Fibroblast of the aortic adventitia (primary cell): ENCODE measurements at regions not wholly inside any gene's neighbourhood (a gene's known extent, or its start where the extent isn't known, plus 50 kb on each side); places are given as distances from the start of the nearest gene placed in this dataset.
A peak's percentile ranks its signal among the peaks of the same experiment; 100 is the strongest.

ENCODE experiments used
- DNase-seq: peaks from one replicate; pipeline ENCODE4 v3.0.0-alpha.2; 2010; ENCODE audit warnings: low read depth
- H3K4me3 ChIP-seq: 2 replicates; pipeline ENCODE4 v1.5.1; 2011; ENCODE audit warnings: low read depth, mild to moderate bottlenecking, control low read depth, low read length, moderate library complexity
- TF ChIP-seq, protein P1 (sequence below): IDR thresholded peaks from 2 replicates; pipeline ENCODE4 v1.5.1; 2011; ENCODE audit warnings: mild to moderate bottlenecking, low read length, control low read depth, inconsistent platforms; ENCODE audit not compliant: insufficient read depth

DNA sequence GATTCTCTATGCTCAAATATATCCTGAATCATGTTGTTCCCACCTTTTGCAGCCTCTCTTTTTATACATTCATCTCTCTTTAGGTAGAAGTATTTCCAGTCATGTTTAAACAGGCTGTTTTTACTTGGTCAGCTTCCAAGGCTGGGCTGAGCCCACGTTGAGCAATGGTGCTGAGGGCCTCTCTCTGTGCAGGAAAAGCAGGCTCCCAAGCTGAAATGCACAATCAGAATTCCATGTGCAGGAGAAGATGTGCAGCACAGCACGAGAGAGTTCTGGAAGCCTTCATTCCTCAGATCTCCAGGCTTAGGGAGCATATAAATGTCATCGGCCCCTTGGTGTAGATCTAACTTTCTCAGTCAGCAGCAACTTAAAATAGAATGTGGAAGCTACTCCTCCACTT, 588.5 kb downstream of the TNS3 start:
- TF ChIP-seq, protein P1, sequence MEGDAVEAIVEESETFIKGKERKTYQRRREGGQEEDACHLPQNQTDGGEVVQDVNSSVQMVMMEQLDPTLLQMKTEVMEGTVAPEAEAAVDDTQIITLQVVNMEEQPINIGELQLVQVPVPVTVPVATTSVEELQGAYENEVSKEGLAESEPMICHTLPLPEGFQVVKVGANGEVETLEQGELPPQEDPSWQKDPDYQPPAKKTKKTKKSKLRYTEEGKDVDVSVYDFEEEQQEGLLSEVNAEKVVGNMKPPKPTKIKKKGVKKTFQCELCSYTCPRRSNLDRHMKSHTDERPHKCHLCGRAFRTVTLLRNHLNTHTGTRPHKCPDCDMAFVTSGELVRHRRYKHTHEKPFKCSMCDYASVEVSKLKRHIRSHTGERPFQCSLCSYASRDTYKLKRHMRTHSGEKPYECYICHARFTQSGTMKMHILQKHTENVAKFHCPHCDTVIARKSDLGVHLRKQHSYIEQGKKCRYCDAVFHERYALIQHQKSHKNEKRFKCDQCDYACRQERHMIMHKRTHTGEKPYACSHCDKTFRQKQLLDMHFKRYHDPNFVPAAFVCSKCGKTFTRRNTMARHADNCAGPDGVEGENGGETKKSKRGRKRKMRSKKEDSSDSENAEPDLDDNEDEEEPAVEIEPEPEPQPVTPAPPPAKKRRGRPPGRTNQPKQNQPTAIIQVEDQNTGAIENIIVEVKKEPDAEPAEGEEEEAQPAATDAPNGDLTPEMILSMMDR = no peak
- no peak overlapping the region for H3K4me3 ChIP-seq
- peak; percentile 49 for DNase-seq

DNA sequence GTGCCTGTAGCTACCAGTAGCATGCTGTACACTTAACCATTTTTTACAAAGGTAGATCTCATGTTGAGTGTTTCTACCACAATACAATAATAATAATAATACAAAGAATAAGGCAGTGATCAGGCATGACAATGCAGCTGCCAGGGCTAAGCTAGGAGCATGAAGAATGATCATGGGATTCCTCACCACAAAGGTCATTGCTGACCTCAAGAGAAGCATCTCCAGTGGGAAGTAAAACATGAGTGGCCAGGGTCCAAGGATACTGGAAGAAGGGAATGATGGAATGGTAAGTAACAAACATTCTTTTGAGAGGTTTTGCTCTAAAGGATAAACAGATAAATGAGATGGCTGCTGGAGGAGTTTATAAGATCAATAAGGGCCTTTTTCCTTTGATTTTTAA, 591.1 kb downstream of the TNS3 start:
- no peak overlapping the region for H3K4me3 ChIP-seq
- peak; percentile 28 for DNase-seq
- TF ChIP-seq, protein P1 = no peak

DNA sequence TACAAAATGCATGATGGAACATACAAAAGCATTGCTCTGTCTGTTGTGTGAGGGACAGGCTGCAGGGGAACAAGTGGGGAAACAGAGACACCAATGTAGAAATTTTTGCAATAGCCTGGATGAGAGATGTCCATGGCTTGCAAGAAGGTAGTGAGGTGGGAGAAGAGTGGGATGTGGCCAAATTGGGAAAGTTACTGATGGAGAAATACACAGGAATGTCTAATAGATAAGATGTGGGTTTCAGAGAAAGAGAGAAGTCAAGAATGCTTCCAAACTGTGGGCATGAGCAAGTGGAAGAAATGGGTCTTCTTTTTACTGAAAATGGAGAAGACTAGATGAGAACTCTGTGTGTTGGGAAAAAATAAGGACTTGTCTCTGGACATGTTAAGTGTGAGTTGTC, 592.7 kb downstream of the TNS3 start:
- TF ChIP-seq, protein P1 = no peak
- H3K4me3 ChIP-seq = no peak overlapping the region
- peak; percentile 10 for DNase-seq

DNA sequence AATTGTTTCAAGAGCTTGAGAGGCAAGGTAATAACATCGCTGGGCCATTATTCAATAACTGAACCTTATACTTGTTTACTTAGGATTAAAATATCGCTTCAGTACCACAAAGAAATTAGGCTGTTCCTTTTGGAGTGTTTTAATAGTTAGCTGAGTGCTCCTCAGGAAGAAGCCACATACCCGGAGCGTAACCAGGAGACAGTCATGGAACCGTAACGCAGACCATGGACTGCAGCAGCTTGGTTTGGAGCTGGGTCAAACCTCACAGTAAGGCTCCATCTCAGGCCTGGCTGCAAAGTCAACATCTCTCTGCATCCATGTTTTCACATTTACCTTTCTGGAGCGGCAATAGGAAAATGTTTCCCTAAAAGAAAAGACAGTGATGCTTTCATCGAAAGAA, 599.0 kb downstream of the TNS3 start:
- DNase-seq = no peak
- TF ChIP-seq, protein P1 = no peak
- H3K4me3 ChIP-seq = no peak overlapping the region

DNA sequence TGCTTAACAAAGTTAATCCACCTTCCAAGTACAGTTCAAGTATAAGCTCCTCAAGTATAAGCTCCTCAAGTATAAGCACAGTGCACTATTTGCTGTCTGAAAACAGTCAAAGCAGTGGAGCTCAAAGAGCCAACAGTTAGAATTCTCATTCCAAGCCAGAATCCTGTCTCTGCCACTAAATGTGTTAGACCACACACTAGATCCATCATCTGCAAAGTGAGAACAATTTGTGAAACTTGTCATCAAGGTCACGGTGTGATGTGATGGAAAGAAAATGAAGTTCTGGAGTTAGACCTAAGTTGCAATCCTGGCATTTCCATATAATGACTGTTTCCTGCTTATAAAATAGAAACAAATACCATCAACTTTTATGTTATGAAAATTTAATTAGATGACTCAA, 602.5 kb downstream of the TNS3 start:
- H3K4me3 ChIP-seq = no peak overlapping the region
- no peak for DNase-seq
- TF ChIP-seq, protein P1 = no peak

DNA sequence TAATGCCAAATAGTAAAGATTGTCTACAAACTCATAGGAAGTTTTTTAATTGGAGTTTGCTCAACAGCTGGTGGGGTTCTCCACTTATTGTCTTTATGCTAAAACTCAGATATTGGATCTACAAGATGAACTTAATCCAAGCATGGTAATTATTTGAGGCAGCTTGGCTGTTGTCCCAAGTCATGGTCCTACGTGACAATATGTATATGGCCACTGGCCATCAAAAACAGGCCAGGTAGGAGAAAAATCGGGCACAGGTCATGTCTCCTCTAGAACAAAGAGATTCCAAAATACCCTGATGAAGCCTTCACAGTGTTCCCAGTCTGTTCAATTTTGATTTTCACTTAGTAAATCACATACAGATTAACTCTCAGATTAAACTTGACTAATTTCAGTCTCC, 606.4 kb downstream of the TNS3 start:
- TF ChIP-seq, protein P1 = no peak
- no peak overlapping the region for H3K4me3 ChIP-seq
- DNase-seq = no peak

DNA sequence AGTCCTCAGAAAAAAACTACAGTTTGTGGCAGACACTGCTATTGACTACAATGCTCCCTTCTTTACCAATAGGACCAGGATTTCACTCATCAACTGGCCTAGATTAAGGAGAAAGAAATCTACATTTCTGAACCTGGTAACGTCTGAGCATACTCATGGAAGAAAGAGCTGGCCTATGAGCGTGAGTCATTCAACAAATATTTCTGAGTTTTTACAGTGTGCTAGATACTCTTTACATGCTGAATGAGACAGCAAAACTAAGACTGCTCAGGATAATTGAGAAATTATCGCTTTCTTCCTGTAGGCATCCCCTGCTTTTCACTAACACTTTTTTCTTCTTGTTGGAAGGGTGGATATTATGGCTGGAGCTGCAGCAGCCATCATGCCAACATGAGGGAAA, 609.7 kb downstream of the TNS3 start:
- TF ChIP-seq, protein P1 = no peak
- peak; percentile 70 for DNase-seq
- no peak overlapping the region for H3K4me3 ChIP-seq
